GM21717 (cell line): ENCODE measurements at regions not wholly inside any gene's neighbourhood (a gene's known extent, or its start where the extent isn't known, plus 50 kb on each side); places are given as distances from the start of the nearest gene placed in this dataset.

Experiments used
- ATAC-seq: cut with Tn5 transposase; IDR thresholded peaks from one replicate; pipeline ENCODE4 v1.9.1; 2021; ENCODE audit warnings: mild to moderate bottlenecking, moderate library complexity; ENCODE audit not compliant: unreplicated experiment

DNA sequence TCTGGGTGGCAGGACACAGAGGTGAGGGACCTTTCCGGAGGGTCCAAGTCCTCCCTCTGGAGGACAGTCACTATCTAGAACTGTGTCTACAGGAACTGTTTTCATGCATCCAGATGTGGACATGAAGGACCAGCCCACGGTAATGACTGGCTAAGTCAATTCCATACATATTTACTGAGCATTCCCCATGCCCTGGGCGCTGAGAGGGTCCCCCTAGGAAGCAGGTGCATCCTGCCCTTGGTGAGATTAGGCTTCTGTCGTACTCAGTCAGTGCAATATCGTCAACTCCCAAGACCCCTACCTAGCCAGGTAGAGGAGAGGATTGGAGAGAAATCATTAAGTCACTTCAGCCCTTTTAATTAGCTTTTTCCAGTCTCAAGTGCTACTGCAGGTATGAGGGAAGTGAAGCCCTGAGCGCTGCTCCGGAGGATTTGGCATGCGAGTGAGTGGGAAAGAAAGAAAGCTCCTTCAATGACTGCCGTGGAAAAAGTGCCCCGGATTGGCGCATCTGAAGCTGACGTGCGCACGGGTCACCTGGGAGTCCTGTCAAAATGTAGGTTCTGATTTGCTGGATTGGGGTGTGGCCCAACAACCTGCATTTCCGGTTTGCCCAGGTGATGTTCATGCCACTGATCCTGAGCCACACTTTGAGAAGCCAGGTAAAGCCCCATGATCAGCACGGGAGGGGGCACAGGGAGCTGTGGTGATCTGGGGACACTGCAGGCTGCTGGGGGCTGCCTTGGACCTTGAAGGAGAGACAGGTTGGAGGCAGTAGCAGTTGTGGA lies 367.4 kb upstream of the TNRC6C start:
- ATAC-seq, result no peak

GRCh38 chr17:77592106-77592865 lies 366.2 kb upstream of the TNRC6C start:
- no peak for ATAC-seq

GRCh38 chr17:77593081-77593480 lies 365.4 kb upstream of the TNRC6C start:
- ATAC-seq, result no peak

DNA sequence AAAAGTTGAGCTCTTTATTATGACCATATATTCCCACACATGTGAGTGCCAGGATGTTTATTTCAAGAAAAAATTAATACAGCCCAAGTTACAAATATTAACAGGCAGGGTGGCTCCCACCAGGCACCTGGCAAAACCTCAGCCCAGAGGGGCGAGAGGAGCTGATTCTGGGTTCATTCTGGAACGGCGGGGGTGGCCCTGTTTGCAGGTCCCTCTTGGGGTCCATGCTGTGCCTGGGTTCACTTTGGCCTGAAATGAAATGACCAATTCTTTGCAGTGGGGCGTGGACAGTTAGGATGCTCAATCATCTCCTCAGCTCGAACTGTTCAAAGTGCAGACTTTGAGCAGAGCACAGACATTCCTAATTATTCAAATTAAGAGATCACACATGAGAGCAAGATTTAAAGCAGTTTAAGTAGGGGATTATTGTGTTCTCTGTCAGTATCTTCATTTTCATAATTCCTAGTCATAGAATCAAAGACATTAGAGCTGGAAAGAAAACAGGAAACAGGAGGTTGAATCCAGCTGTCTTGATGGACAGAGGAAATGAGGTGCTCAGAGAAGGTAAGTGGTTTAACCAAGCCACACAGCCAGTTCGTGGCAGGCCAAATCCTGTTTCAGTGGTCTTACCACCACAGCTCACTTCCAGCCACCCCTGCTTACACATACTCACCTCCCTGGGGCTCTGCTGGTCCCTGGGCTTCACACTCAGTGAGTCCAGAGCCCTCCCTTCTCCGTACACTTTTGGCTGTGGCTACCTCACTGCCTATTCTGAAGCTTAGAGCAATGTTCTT lies 363.9 kb upstream of the TNRC6C start:
- no peak for ATAC-seq

DNA sequence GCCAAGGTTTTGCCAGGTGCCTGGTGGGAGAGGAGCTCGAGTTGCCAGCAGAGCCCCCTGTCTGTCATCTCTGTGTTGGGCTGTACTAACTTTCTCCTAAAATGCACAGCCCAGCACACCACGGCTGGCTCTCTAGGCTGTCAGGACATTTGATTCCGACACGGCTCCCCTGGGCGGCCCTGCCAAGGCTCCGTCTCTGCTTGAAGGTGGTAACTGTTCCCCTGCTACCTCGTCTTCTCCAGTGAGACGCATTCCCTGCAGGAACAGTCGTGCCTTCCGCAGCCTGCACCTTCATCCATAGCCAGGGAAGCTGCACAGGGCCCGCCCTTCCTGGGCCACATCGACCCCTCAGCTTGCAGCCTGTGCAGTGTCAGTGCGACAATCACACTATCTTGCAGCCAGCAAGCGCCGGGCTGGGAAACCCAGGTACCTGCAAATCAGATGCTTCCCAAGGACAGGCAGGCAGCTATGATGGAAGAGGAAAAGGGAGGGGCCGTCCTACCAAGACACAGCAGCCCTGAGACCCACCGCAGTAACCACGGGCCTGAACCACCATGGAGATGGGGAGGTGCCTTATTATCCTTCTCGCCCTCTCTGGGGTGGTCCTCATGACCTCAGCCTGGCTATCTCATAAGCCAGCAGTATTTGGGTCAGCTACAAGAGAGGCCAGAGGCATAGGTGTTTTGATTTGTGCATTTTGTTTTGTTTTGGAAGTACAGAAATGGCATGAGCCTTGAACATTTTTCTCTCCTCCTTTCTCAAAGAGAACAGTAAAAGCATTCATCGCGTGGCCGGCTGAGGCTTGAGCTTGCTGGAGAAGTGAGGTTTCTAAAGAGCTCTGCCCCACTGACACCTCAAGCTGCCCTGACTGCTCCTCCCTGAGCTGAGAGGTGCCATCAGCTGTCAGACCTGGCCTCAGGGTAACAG lies 361.7 kb upstream of the TNRC6C start:
- ATAC-seq, result no peak

DNA sequence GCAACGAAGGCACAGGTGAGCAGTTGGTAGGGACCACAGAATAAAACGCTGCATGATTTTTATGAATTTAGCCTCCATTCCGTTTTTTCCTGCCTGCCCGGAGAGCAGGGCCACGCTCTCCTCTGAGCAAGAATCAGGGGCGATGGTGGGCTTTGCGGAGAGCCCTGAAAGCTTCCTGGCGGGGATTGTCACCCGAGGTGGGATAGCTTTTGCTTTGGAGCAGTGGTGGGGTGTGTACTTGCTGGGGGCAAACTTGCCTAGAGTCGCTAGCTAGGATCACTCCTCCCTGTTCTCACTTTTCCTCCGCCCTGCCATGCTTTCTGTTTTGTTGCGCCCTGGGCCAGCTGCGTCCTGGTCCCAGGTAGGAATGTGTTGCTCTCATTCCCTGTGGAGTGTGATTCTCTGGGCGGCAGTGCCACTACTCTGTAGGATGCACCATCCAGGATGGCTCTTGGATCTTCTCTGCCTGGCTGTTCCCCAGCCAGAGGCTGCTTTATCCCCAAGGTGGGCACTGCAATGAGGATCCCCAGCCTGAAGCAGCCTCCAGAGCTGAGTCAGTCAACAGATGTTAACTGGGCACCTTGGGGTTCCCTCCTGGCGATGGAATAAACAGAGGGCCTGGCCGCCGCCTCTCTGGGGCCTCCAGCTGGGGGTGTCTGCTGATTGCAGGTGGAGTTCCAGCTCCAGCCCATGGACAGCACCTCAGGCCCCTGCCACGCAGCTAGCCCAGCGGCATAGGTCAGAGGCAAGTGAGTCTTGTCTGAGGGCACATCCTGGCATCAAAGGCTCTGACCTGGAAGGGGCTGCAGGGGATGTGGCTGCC lies 360.9 kb upstream of the TNRC6C start:
- ATAC-seq, result no peak

GRCh38 chr17:77598241-77598620 lies 360.3 kb upstream of the TNRC6C start:
- no peak for ATAC-seq

DNA sequence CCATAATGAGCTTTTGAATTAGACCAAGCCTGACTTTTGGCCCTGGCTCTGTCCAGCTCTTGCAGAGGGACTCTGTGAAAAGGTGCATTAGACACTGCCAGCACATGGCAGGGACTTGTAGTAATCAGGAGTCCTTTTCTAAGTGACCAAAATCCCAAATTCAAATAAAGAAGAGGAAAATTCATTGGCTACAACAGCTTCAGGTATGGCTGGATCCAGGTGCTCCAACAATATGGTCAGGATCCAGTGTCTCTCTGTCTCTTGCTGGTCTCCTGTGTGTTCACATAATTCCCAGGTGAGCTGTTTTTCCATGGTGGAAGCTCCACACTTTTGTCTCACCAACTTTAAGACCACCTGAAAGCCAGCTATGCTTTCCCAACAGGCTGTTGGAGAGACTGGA lies 358.8 kb upstream of the TNRC6C start:
- ATAC-seq, result no peak

GRCh38 chr17:77600346-77600745 lies 358.2 kb upstream of the TNRC6C start:
- ATAC-seq, result no peak

- ATAC-seq, result no peak
These were observed 357.2 kb upstream of the TNRC6C start for GRCh38 chr17:77601054-77601979.

GRCh38 chr17:77602062-77602746 lies 356.3 kb upstream of the TNRC6C start:
- ATAC-seq, result no peak

- no peak for ATAC-seq
These were observed 355.4 kb upstream of the TNRC6C start for GRCh38 chr17:77602883-77603640.

DNA sequence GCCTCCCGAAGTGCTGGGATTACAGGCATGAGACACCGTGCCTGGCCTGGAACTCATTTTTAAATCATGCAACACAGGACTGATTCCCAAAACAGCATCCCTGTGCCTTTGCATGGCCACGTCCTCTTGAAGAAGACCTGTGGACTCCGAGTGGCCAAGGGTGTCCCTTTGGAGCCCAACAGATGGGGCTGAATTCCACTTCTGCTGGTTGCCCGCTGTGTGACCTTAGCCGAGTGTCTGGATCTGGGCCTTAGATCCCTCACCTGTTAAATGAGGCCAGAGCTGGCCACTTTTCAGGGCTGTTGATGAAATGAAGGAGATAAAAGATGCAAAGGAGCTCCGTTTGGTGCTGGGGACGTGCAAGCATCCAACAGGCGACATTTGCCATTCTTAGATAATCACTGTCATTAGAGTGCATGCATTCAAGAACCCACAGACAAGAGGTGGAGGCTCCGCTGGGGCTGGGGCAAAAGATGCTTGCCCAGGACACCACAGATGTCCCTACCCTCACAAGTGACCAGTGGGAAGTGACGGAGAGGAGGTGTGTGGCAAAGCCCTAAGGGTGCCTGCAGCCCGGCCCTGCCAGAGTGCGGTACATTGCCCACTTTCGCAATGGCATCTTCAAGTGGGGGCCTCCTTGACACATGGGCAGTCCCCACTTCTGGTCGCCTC lies 354.1 kb upstream of the TNRC6C start:
- no peak for ATAC-seq

GRCh38 chr17:77604973-77605313 lies 353.6 kb upstream of the TNRC6C start:
- ATAC-seq, result no peak

GRCh38 chr17:77606146-77606864 lies 352.2 kb upstream of the TNRC6C start:
- no peak for ATAC-seq

GRCh38 chr17:77606865-77607210 lies 351.7 kb upstream of the TNRC6C start:
- ATAC-seq, result no peak
